ENCODE measurements at regions not wholly inside any gene's neighbourhood (a gene's known extent, or its start where the extent isn't known, plus 50 kb on each side); places are given as distances from the start of the nearest gene placed in this dataset.
"Not testable (repeated sequence)": the region's sequence is repeated elsewhere in the genome, so short reads cannot be mapped to it uniquely, and the experiment has no call there.

- no peak for DNase-seq
Measured at GRCh38 chr15:96838081-96838480, 507.6 kb downstream of the NR2F2 start.

DNA sequence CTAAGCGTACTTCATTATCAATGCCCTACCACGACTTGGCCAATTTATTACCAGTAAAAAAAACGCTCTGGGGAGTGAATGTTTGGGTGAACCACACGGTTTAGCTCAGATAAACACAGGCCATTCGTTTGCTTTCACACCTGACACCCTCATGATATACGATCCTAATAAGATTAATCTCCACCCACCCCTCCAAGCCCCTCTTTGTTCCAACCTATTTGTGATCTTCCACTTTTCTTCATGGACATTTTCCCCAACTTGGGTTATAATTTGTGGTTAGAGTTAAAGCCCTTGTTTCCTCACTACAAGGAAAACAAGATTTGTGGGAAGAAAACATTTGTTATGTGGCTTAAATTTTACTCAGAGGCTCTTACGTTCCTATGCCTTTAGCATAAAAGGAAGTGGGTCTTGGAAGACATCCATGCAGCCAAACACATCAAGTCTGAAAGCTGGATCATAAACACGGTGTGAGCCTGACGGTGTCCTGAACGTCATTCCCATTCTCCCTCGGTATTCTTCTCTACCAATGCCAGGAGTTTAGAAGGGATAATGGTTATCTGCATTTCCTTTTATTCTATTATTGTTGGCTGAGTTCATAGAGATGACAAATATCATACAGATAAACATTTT lies 518.9 kb downstream of the NR2F2 start:
- DNase-seq, result no peak

DNA sequence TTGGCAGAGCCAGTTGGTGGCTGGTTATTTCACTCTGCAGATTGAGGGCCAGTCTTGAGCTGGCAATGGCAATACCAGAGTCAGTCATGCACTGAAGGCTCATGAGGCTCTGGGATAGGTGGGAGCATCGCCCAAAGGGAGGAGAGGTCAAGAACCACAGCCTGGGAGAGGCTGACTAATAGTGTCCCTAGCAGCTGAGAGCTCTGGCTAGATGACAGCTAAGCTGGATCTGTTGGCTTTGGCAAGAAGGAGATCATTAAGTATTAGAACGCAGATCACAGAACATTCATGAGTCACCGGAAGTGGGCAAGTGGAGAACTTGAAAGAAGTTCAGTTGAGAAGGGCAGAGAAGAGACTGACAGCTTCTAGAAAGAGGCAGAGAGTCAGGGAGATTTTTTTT lies 521.1 kb downstream of the NR2F2 start:
- DNase-seq, result no peak

- no peak for DNase-seq
Measured at GRCh38 chr15:96858694-96859093, 528.2 kb downstream of the NR2F2 start.

GRCh38 chr15:96860741-96861140 lies 530.2 kb downstream of the NR2F2 start:
- DNase-seq, result no peak

DNA sequence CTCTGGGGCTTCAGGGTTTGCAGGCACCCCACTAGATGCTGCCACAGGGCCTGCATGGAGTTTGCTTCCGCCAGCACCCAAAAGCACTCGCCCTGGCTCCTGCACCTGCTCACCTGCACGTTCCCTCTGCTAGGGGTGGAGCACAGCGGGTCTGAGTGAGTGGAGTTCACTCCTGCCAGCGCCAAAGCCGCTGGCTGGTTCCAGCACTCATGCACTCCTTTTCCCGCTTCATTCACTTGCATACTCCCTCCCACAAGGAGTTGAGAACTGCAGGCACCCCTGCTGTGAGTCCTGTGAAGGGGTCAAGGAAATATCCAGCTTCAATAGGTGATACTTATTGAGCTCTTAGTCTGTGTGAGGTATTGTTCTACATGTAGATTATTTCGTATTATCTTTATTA lies 537.5 kb downstream of the NR2F2 start:
- DNase-seq, result no peak

DNA sequence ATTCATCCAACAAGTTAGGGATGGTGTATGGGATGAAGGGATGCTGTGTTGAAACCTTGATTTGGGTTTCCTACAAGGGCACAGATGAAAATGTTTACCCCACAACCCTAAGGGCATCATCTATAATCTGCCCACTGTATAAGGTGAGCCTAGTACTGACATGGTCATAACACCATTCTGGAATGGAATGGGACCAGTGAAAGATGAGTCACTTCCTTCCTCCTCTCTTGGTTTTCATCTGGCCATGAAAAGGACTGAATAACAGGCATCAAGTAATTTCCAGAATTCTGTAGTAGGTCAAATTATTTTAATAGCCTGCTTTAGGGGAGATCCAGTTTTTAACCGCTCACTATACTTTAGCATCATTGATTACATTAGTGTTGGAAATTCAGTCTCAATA lies 538.6 kb downstream of the NR2F2 start:
- no peak for DNase-seq

- no peak for DNase-seq
Measured at GRCh38 chr15:96869790-96870189, 539.3 kb downstream of the NR2F2 start.

DNA sequence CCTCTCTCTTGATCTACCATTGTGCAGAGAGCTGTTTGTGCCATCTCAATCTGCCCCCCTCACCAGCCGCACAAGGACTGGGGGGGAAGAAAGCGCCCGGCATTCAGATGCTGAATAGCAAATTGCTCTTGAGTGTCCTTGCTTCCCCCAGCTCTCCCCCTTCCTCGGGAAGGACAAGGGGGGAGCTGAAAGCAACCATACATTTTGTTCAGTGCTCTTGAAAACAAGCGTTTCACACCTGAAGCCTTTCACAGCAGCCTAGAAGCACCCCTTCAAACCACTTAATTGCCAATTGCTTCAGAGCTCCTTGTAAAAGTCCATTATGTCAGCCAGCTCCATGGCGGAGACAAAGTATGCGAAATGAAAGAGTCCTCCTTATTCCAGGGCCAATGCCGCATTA lies 540.1 kb downstream of the NR2F2 start:
- peak; percentile 55 for DNase-seq

DNA sequence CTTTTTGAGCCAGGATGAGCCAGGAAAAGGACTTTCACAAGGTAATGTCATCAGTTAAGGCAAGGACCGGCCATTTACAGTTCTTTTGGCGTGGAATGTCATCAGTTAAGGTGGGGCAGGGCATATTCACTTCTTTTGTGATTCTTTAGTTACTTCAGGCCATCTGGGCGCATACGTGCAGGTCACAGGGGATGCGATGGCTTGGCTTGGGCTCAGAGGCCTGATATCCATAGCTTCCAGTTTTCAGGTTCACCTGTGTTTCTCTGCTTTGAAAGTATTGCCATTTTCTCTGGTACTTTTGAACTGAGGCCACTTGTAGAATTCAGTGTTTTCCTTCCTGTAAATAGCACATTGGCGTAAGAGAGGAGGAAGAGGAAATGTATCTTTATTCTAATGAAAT lies 546.9 kb downstream of the NR2F2 start:
- not testable (repeated sequence) for DNase-seq

DNA sequence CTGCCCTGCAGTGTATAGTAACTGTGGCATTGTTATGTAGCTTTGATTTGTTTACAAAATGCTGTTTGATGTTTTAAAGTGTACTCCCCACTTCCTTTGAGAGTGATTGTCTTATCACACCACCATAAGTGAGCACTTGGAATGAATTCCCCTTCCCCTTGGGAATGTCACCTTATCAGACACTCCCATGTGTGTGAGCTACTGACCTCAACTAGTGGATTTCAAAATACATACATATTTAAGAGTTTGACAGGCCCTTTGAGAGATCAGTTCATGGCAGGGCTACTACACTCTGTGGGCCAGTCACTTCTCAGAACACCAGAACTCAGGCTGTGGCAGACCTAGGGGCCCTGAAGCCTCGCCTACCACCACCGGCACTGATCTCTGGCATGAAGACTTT lies 547.6 kb downstream of the NR2F2 start:
- no peak for DNase-seq

- no peak for DNase-seq
Measured at GRCh38 chr15:96882121-96882772, 551.7 kb downstream of the NR2F2 start.

DNA sequence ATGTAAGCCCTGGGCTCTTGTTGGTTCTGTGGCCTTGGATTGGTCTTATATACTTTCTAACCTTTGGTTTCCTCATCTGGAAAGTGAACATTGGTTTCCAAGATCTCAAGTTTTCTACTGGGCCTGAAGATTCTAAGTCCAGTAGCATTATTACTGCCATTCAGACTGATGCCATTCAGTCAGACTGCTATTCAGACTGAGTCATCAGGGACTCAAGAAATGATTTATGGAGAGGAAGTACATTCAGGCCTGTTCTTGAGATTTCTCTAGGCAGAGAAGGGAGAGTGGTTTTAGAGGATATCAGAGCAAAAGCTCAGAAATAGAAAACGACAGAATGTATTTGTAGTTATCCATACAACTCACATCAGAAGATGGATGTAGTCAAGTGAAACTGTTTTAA lies 557.2 kb downstream of the NR2F2 start:
- no peak for DNase-seq

DNA sequence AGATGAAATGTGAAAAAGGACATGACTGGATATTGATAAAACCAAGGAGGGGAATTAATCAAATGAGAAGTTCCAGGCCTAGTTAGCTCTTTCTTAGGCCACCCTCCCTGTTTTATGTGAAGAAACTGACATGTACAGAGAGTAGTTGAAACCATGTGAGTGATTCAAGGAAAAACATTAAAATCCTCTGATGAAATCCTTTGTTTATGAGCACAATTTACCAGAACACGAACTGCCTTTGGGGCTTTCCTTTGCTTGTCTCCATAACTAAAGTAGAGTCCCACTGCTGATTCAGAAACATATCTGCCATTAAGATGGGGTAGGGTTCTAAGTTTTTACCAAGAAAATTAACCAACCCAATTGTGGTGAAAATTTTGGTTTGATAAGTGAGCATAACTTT lies 558.3 kb downstream of the NR2F2 start:
- no peak for DNase-seq

- no peak for DNase-seq
Measured at GRCh38 chr15:96889734-96890480, 559.4 kb downstream of the NR2F2 start.

DNA sequence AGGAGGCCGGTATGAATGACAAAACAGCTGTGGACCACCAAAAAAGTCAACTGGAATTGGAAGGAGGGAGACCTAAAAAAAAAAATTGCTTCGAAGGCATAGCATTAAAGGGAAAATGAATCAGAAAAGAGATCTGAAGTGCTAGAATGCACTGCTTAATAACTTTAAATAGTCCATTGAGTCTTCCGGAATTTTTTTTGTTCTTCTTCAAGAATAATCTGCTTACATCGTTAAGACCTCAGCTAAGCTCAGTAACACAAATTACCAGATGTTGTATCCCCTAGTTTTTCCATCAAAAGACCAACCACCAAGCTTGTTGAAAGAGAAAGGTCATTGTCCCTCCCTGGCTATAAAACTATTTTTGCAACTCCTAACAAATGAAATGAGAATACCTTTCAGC lies 560.5 kb downstream of the NR2F2 start:
- no peak for DNase-seq

- DNase-seq, result peak; percentile 63
Measured at GRCh38 chr15:96893159-96893906, 562.8 kb downstream of the NR2F2 start.

DNA sequence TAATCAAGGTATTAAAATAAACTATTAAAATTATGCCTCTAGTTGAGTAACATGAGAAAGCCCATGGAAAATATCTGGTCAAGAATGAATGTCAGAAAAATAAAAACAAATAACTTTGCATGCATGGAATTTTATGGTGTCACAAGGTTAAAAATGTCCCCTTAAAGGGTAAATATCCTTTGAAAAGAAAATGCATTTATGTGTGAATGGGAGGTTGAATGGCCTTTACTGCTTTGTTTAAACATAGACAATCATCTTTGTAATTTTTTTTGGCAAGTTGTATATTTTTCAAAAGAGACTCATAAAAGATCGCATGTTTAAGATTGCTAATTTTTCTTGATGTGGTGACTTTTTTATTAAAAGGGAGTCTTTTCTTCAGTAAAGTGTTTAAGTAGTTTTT lies 564.2 kb downstream of the NR2F2 start:
- no peak for DNase-seq

- DNase-seq, result no peak
Measured at GRCh38 chr15:96896766-96897165, 566.3 kb downstream of the NR2F2 start.

GRCh38 chr15:96914081-96914480 lies 583.6 kb downstream of the NR2F2 start:
- DNase-seq, result no peak

DNA sequence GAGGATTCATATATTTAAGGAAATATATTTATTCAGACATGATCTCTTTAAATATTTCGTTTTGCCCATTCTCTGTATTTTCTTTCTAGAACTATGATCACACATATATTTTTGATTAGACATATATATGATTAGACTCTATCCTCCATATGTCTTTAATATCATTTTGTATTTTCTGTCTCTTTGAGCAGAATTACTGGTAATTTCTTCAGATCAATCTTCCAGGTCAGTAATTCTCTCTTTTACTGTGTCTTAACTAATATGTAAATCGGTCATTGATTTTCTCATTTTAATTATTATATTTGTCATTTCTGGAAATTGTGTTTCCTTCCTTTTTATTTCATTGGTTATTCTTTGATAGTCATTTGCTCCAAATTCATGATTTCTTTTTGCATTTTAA lies 586.2 kb downstream of the NR2F2 start:
- DNase-seq, result no peak

GRCh38 chr15:96924570-96924969 lies 594.1 kb downstream of the NR2F2 start:
- DNase-seq, result no peak

Data from islet precursor cell (in vitro differentiated cells).